HG03342 (cell line): ENCODE measurements at regions not wholly inside any gene's neighbourhood (a gene's known extent, or its start where the extent isn't known, plus 50 kb on each side); places are given as distances from the start of the nearest gene placed in this dataset.
"Not testable (repeated sequence)": the region's sequence is repeated elsewhere in the genome, so short reads cannot be mapped to it uniquely, and the experiment has no call there.

Source experiments
- ATAC-seq: cut with Tn5 transposase; IDR thresholded peaks from one replicate; pipeline ENCODE4 v1.9.1; 2021; ENCODE audit warnings: mild to moderate bottlenecking, moderate library complexity; ENCODE audit not compliant: unreplicated experiment

DNA sequence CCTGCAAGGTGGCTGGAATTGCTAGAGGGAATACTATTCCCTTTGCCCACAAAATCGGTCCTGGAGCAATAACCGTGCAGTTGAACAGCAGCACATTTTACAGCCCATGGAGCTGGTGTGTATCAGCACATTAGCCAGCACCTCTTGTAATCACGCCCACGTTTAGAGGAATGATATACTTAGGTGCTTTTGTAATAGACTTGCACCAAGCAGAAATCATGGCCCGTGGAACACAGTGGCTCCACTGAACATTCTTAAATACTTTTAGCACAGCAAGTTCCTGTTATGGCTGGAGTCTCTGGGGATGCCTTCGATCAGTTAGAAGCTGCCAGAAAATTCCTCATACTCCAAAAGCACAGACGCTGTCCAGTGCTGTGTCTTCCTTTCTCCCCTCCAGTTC is 218.1 kb upstream of the FAM78B start:
- ATAC-seq = no peak

DNA sequence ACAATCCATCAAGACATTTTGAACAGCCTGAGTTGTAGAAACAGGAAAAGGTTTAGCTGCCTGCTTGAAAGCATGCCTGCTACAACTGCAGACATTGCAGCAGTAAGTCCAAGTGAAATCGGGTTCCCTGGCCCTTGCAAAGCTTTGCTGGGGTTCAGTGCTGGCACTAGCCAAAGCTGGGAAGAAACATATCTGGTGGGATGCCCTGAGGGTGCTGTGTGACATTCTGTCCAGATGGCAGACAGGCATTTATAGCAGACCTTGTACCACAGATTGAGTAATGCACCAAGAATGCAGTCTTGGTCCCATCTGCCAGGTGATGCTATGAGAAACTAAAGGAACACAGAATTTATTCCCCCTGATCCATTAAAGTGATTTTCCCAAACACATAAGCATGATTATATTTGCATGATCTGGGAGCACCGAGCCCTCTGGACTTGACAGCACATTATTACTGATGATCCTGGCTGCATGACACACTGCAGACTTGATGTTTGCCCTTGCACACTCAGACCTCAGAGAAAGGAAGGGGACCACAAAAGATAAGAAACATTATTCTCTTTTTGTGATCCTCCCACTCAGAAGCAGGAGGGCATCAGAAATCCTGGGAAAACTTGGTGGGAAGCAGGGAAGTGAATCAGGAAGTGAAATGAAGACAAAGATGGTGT is 223.7 kb upstream of the FAM78B start:
- no peak for ATAC-seq

DNA sequence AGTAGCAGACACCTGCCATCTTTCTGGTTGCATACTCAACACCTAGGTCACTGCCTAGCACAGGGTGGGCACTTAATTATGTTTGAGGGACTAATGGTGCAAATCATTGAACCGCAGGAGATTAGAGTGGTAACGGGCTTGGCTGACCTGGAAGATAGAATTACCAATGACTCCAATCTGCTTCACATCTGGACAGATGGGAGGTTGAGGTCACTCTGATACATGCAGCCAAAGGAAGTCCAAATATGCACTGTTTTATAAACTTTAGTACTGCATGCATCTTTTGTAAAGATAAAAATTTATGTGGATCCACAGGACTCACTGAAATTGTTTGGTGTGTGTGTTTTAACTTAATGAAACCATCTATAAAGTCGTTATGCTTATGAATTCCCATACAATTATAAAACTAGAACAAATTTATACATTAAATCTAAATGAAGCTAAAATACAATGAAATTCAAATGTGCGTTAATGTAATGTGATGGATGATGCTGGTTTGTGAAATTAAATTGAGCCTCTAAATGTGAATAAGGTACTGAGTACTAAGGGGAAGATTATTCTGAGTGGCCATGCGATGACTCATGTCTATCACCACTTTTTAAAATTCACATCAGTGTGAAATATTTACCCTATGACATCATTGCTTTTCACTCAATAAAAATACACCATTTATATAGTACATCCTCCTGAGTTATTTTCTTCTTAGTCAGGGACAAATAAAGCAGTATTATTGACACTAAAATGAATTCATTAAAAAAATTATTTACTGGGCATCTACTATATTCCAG is 224.7 kb upstream of the FAM78B start:
- ATAC-seq = no peak

DNA sequence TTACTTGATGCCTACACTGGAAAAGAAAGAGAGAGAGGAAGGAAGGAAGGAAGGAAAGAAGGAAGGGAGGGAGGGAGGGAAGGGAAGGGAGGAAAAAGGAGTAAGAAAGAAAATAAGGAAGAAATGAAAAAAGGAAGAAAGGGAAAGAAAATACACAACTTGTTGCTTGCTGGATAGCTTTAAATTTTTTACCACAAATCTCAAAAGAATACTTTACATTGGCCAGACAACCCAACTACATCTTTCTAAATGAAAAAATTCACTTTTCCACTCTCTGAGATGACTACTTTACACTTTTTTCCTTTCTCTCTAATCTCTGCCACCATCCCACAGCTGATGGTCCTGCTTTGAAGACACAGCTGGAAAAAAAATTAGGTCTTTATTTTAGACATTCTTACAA is 228.9 kb upstream of the FAM78B start:
- no peak for ATAC-seq

DNA sequence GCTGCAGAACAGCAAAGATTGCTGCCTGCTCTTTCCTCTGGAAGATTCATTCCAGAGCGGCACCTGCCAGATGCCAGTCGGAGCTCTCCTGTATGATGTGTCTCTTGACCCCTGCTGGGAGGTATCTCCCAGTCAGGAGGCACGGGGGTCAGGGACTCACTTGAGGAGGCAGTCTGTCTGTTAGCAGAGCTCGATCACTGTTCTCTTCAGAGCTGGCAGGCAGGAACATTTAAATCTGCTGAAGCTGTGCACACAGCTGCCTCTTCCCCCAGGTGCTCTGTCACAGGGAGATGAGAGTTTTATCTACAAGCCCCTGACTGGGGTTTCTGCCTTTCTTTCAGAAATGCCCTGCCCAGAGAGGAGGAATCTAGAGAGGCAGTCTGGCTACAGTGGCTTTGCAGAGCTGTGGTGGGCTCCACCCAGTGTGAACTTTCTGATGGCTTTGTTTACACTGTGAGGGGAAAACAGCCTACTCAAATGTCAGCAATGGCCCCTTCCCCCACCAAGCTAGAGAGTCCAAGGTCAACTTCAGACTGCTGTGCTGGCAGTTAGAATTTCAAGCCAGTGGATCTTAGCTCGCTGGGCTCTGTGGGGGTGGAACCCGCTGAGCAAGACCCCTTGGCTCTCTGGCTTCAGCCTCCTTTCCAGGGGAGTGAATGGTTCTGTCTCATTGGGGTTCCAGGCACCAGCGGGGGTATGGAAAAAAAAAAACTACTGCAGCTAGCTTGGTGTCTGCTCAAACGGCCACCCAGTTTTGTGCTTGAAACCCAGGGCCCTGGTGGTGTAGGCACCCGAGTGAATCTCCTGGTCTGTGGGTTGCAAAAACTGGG is 242.7 kb upstream of the FAM78B start:
- ATAC-seq = not testable (repeated sequence)

DNA sequence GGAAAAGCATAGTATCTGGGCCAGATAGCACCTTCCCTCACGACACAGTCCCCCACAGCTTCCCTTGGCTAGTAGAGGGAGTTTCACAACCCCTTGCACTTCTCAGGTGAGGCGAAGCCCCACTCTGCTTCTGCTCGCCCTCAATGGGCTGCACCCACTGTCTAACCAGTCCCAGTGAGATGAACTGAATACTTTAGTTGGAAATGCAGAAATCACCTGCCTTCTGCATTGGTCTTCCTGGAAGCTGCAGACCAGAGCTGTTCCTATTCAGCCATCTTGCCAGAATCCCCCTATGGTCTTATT is 243.2 kb upstream of the FAM78B start:
- ATAC-seq = no peak

DNA sequence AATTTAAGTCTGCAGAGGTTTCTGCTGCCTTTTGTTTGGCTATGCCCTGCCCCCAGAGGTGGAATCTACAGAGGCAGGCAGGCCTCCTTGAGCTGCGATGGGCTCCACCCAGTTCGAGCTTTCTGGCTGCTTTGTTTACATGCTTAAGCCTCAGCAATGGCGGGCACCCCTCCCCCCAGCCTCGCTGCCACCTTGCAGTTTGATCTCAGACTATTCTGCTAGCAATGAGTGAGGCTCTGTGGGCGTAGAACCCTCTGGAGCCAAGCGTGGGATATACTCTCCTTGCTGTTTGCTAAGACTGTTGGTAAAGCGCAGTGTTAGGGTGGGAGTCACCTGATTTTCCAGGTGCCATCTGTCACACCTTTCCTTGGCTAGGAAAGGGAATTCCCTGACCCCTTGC is 250.0 kb upstream of the FAM78B start:
- ATAC-seq = not testable (repeated sequence)

DNA sequence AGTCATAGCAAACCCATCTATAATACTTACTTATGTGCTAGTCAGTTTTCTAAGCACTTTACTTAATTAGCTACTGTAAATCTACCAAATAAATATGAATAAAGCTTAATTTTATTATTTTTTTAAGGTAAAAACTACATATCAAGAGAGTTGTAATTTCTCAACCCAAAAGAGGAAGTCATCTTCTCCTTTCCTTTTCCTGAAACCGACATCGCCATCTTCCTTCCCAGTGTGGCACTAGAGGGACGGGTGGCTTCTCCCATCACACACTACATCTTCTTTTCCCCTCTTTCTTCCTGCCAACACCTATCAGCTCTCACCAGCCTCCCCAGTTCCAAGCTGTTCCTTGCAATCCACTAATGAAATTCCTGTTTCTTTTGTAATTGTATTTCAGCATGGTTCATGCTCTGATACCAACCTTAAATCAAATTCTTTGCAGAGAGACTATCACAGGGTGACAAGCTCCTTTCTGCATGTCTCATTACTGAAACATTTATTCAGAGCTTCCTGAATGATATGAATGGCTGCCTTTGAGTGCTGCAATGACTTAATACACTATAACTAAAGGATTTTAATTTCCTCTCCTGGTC is 251.6 kb upstream of the FAM78B start:
- no peak for ATAC-seq

DNA sequence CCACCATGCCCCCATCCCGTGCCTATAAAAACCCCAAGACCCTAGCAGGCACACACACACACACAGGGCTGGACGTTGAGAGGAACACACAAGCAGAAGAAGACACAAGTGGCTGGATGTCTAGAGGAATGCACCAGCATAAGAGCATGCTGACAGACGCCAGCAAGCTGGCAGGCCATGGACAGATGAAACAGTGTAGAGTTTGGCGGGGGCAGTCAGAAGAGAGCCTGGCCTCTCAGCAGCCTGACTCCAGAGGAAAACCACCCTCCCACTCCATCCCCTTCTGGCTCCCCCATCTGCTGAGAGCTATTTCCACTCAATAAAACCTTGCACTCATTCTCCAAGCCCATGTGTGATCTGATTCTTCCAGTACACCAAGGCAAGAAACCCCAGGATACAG is 255.8 kb upstream of the FAM78B start:
- not testable (repeated sequence) for ATAC-seq

DNA sequence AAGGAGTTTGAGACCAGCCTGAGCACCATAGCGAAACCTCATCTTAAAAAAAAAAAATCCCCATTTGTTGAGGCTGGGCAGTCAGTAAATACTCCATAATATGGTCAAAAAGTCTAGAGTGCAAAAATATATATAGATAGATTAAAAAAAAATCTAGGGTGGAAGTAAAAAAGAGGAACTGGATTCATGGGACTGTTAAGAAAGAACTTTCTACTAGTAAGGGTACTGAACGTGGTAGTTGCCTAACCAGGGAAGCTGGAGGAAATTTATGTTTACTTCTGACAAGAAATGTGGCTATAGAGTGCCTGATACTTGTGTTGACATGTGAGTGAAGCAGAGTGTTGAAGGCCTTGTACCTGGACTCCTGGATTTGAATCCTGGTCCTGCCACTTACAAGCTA is 265.9 kb upstream of the FAM78B start:
- ATAC-seq = no peak

DNA sequence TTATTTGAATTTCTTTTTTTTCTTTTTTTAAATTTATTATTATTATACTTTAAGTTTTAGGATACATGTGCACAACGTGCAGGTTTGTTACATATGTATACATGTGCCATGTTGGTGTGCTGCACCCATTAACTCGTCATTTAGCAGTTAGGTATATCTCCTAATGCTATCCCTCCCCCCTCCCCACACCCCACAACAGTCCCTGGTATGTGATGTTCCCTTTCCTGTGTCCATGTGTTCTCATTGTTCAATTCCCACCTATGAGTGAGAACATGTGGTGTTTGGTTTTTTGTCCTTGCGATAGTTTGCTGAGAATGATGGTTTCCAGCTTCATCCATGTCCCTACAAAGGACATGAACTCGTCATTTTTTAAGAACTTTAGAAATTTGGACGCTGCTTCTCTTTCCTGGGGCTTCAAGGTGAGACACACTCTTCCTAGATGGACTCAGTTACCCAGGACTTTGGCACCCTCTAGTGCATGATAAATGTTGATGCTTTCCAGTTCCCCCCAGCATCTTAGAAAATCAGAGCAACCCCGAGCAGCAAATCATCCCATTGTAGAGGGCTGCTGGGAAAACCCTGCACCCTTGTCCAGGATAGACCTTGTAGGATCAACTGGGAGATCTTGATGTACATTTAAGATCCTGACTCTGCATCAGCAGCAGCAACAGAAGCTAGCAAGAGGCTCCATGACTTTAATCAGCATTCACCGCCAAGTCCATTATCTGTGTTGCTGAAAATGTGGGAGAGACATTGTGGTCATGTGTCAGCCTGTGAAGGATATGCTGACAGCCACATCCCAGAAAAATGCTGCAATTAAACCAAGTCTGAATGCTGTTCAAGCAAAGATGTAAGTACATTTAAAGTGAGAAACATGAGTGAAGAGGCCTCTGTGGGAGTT is 266.9 kb upstream of the FAM78B start:
- ATAC-seq = not testable (repeated sequence)

DNA sequence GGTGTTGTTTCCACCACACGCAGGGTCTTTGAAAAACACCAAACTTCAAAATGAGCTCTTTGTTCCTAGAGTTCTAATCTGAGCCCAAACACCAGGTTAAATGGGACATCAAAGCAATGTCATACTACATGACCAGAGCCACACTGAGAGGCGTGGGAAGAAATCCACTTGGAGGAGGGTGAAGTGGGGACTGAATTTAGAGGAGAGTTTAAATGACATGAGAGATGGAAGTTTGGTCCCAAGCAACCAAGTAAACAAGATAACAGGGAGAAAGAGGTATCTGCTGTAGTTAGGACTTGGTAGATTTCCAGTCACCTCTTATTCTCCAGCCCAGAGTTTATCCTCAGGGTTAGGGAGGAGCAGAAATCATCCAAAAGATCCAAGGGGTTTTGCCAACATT is 290.9 kb upstream of the FAM78B start:
- no peak for ATAC-seq

DNA sequence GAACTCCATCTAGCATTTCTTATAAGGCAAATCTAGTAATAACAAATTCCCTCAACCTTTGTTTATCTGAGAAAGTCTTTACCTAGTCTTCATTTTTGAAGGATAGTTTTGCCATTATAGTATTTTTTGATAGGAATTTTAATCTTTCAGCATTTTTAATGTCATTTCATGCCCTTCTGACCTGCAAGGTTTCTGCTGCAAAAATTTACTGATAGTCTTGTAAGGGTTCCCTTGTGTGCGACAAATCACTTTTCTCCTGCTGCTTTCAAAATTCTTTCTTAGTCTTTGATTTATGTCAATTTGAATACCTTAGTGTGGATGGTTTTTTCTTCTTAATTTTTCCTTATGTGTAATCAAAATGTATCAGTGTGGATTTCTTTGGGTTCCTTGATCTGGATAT is 297.5 kb upstream of the FAM78B start:
- ATAC-seq = no peak

DNA sequence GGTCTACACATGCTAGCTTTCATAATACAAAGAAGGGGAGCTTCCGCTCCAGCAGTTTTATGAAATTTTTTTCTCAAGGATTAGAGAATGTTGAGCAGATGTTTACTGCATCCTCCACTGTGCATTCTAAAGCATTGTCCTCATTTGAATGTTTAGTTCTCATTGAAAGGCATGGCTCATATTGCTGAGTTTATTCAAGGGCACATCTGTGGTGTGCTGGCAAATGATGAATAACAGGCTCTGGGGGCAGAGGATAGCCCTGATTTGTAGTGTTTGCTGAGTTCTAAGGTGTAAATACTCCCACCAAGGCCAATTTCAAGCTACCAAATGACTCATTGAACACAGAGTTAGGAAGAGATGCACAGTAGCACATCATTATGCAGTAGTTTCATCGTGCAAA is 303.2 kb upstream of the FAM78B start:
- no peak for ATAC-seq

DNA sequence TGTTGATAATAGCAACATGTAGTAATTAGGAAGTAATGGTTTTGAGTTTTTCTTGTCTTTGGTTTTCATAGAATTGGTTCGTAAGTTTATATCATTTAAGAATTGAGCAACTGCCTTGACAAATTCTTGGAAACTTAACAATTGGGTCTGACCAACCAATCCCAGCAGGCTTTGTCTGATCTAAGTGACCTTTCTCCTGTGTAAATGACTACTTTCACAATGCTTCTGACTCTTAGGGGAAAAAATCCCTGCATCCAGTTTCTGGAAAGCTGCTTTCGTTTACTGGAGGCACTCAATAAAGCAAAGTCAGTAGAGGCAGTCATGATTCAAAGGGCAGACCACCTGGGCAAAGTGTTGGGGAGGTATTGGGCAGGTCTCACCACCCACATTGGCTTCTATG is 303.6 kb upstream of the FAM78B start:
- no peak for ATAC-seq

DNA sequence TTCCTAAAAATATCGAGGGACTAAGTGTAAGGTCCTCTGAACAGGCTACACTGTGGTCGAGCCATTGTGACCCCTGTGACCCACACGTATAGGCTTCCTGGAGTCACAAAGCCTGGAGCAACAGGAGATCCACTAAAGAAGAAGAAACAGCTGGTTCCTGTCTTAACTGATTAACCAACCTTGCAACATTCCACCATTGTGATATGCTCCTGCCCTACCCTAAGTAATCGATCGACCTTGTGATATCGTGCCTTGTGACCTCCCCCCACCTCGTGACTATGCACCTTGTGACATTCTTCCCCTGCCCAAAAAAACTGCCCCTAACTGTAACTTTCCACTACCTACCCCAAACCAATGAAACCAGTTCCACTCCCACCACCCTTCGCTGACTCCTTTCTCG is 304.6 kb upstream of the FAM78B start:
- no peak for ATAC-seq

DNA sequence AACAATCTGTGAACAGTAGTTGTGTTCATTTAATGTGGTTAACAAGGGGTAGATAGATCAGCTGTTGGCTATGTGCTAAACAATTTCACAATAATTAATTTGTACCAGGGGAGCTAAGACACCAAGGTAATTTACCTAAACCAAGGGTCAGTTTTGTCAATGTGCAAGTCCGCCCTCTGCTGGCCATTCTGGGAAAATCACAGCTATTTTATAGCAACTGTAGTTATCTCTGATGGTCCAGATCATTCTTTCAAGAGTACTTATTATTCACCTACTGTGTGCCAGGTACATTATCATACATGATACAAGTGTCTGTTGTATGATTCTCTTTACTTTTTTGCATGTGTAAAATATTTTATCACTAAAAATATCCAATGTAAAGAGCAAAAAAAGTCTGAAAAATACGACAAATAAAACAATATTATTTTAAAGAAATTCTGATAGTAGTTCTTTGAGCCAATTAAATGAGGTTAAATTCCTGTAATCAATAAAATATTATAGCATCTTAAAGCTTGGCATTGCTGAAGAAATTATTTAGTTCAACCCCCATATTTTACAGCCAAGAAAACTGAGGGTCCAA is 312.3 kb upstream of the FAM78B start:
- peak; percentile 67 for ATAC-seq

DNA sequence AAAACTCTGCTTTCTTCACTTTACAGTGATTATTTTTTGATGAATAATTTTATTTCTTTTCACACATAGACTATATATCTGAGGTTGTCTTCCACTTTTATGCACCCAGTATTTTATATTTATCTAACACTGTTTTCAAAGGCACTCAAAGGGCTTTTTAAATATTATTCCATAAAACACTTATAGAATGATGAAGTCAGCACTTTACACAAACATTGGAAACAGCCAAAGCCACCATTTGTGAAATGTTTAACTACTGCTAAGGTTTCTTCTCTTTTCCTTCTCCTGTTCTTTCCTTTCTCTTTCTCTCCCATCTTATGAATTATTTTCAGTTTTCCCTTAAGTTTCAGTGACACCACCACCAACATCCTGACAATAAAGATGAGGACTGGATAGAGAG is 317.7 kb upstream of the FAM78B start:
- no peak for ATAC-seq

DNA sequence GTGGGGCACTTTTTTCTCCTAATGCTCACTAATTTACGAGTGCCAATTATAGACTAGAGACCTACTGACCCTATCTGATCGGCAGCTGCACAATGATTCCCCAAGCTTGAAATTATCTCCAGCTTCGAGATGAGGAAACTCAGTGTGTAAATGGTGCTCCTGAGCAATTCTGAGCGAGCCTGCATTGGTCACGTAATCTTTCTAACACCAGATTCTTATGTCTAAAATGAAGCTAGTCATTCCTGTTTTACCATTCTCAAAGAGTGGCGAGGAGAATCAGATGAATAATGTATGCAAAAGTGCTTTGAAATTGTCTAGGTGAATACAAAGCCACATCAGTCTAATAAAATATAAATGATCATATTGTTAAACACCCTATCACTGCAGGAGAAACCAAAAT is 318.1 kb upstream of the FAM78B start:
- no peak for ATAC-seq

DNA sequence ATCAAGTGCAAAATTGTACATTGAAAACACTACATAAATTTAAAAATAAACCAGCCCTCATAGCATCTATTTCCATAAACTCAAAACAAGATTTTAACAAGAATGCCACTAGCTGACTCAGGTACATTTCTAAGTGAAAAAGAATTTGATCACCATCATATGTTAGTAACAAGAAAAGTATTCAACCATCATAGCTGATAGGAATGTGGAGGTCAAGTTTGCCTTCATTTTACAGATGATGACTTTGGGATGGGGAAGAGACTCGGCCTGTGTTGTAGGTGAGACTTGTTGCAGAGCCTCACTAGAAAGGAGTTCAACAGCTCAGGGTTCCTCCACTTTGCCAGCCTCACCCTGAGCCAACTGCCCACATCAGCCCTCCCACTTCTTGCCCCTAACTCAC is 318.8 kb upstream of the FAM78B start:
- ATAC-seq = no peak
